HepG2 (cell line): ENCODE measurements at regions not wholly inside any gene's neighbourhood (a gene's known extent, or its start where the extent isn't known, plus 50 kb on each side); places are given as distances from the start of the nearest gene placed in this dataset.

ENCODE experiments used
- ERF ChIP-seq: IDR thresholded peaks from 2 replicates; pipeline ENCODE4 v1.6.1; 2018; ENCODE audit warnings: missing biosample characterization, missing genetic modification reagents
- FOXM1 ChIP-seq: sonication (generic); formaldehyde crosslinking; IDR thresholded peaks from 2 replicates; pipeline ENCODE4 v1.5.0; 2020; ENCODE audit warnings: missing genetic modification reagents
- GABPA ChIP-seq, 2 experiments: IDR thresholded peaks; 2 replicates each; pipeline ENCODE4 v1.6.1; 2011 to 2016; ENCODE audit warnings: low read depth in 2 of 2, low read length in 1 of 2, missing biosample characterization in 1 of 2, missing genetic modification characterization in 1 of 2
- GATAD1 ChIP-seq: IDR thresholded peaks from 2 replicates; pipeline ENCODE4 v1.6.1; 2016; ENCODE audit warnings: missing genetic modification reagents, missing compliant biosample characterization
- HCFC1 ChIP-seq: fragments of 150-350 bp; IDR thresholded peaks from 2 replicates; pipeline ENCODE4 v1.6.1; 2014; ENCODE audit warnings: low read depth, low read length
- HOXA9 ChIP-seq: sonication (generic); formaldehyde crosslinking; IDR thresholded peaks from 2 replicates; pipeline ENCODE4 v1.8.1; 2022; ENCODE audit warnings: missing genetic modification reagents, mild to moderate bottlenecking, moderate library complexity, borderline replicate concordance
- MEIS1 ChIP-seq: sonication (generic); formaldehyde crosslinking; IDR thresholded peaks from 2 replicates; pipeline ENCODE4 v1.9.0; 2021; ENCODE audit warnings: mild to moderate bottlenecking, missing genetic modification reagents, moderate library complexity, borderline replicate concordance
- MTA3 ChIP-seq: sonication (generic); formaldehyde crosslinking; IDR thresholded peaks from 2 replicates; pipeline ENCODE4 v1.4.0; 2020; ENCODE audit warnings: missing genetic modification reagents
- NFRKB ChIP-seq: fragments of 450-650 bp; IDR thresholded peaks from 2 replicates; pipeline ENCODE4 v1.6.1; 2017
- SCMH1 ChIP-seq: sonication (generic); formaldehyde crosslinking; IDR thresholded peaks from 2 replicates; pipeline ENCODE4 v1.9.0; 2021; ENCODE audit warnings: missing genetic modification reagents, mild to moderate bottlenecking, borderline replicate concordance
- SMAD3 ChIP-seq: sonication (generic); formaldehyde crosslinking; IDR thresholded peaks from 2 replicates; pipeline ENCODE4 v1.4.0; 2020; ENCODE audit warnings: missing genetic modification reagents
- SNAI1 ChIP-seq: sonication (generic); formaldehyde crosslinking; IDR thresholded peaks from 2 replicates; pipeline ENCODE4 v1.5.0; 2020; ENCODE audit warnings: mild to moderate bottlenecking, missing genetic modification reagents, borderline replicate concordance
- SP5 ChIP-seq: IDR thresholded peaks from 2 replicates; pipeline ENCODE4 v1.6.1; 2016; ENCODE audit warnings: low read depth, borderline replicate concordance
- YY1 ChIP-seq: IDR thresholded peaks from 2 replicates; pipeline ENCODE4 v1.6.1; 2011; ENCODE audit warnings: low read length, low read depth, moderate library complexity, mild to moderate bottlenecking; ENCODE audit not compliant: insufficient read depth, insufficient replicate concordance
- ZBTB8A ChIP-seq: sonication (generic); formaldehyde crosslinking; IDR thresholded peaks from 2 replicates; pipeline ENCODE4 v1.4.0; 2020; ENCODE audit warnings: mild to moderate bottlenecking, low read depth, missing genetic modification reagents, borderline replicate concordance
- ZFP1 ChIP-seq: IDR thresholded peaks from 2 replicates; pipeline ENCODE4 v1.6.1; 2016
- ZNF264 ChIP-seq: sonication (generic); formaldehyde crosslinking; IDR thresholded peaks from 2 replicates; pipeline ENCODE4 v1.4.0; 2020; ENCODE audit warnings: missing genetic modification reagents
- ZNF331 ChIP-seq: sonication (generic); formaldehyde crosslinking; IDR thresholded peaks from 2 replicates; pipeline ENCODE4 v1.4.0; 2020; ENCODE audit warnings: missing genetic modification reagents
- ZSCAN30 ChIP-seq: sonication (generic); formaldehyde crosslinking; IDR thresholded peaks from 2 replicates; pipeline ENCODE4 v1.5.0; 2020; ENCODE audit warnings: mild to moderate bottlenecking, missing genetic modification reagents
- TF ChIP-seq, protein P1 (sequence below): sonication (generic); formaldehyde crosslinking; IDR thresholded peaks from 2 replicates; pipeline ENCODE4 v1.5.0; 2020; ENCODE audit warnings: mild to moderate bottlenecking, missing genetic modification reagents, moderate library complexity
- TF ChIP-seq, protein P2 (sequence below): sonication (generic); formaldehyde crosslinking; IDR thresholded peaks from 2 replicates; pipeline ENCODE4 v1.4.0; 2020; ENCODE audit warnings: missing genetic modification reagents
- TF ChIP-seq, protein P3 (sequence below): sonication (generic); formaldehyde crosslinking; IDR thresholded peaks from 2 replicates; pipeline ENCODE4 v1.9.0; 2021; ENCODE audit warnings: missing genetic modification reagents, borderline replicate concordance
- TF ChIP-seq, protein P4 (sequence below): IDR thresholded peaks from 2 replicates; pipeline ENCODE4 v1.6.1; 2016; ENCODE audit warnings: mild to moderate bottlenecking
- TF ChIP-seq, protein P5 (sequence below): sonication (generic); formaldehyde crosslinking; IDR thresholded peaks from 2 replicates; pipeline ENCODE4 v1.8.0; 2022; ENCODE audit warnings: missing genetic modification reagents, mild to moderate bottlenecking, borderline replicate concordance

DNA sequence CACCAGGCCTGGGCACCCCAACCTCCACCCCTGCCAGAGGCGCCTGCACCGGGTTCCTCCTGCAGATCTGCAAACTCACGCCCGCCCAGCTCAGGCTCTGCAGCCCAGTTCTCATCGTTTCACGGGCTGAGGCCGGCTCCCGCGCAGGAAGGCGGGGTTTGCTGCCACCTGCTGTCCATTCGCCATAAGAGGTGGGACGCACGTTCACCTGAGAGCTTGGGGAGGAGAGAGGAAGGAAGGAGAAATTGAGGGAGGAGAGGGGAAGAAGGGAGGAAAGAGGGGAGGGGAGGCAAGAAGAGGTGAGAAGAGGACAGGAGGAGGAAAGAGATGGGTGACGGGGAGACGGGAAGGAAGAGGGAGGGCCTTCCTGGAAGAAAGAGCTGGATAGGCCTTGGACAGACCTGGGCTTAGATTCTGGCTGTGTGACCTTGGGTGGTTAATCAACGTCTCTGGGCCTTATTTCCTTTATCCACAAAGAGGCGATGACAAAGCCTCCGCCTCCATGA, 114.5 kb downstream of the ADRA2C start (continued):
- TF ChIP-seq SCMH1 (CRISPR knock-in tag) (no peak), ZNF264 (CRISPR knock-in tag) (no peak), HOXA9 (no peak), SP5 (peak; percentile 12; the same call in 1 of the 2 replicates), HCFC1 (no peak), ERF (0 out of 2 replicates have a peak, but pooled peaks have one; percentile 43), SNAI1 (CRISPR knock-in tag) (no peak), MTA3 (no peak), MEIS1 (CRISPR knock-in tag) (no peak), ZBTB8A (CRISPR knock-in tag) (no peak), ZSCAN30 (CRISPR knock-in tag) (no peak), YY1 (no peak), GABPA (IDR thresholded peaks at IDR 0.05; ENCODE audit: low read depth, low read length) (no peak), GABPA (CRISPR knock-in tag; IDR thresholded peaks at IDR 0.05; ENCODE audit: low read depth) (no peak), ZNF331 (CRISPR knock-in tag) (peak; percentile 32; the same call in 1 of the 2 replicates), NFRKB (no peak), ZFP1 (CRISPR knock-in tag) (no peak), SMAD3 (no peak), FOXM1 (CRISPR knock-in tag) (no peak), GATAD1 (CRISPR knock-in tag) (no peak)
- TF ChIP-seq, protein P1, sequence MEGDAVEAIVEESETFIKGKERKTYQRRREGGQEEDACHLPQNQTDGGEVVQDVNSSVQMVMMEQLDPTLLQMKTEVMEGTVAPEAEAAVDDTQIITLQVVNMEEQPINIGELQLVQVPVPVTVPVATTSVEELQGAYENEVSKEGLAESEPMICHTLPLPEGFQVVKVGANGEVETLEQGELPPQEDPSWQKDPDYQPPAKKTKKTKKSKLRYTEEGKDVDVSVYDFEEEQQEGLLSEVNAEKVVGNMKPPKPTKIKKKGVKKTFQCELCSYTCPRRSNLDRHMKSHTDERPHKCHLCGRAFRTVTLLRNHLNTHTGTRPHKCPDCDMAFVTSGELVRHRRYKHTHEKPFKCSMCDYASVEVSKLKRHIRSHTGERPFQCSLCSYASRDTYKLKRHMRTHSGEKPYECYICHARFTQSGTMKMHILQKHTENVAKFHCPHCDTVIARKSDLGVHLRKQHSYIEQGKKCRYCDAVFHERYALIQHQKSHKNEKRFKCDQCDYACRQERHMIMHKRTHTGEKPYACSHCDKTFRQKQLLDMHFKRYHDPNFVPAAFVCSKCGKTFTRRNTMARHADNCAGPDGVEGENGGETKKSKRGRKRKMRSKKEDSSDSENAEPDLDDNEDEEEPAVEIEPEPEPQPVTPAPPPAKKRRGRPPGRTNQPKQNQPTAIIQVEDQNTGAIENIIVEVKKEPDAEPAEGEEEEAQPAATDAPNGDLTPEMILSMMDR (CRISPR knock-in tag) = peak; percentile 96
- TF ChIP-seq, protein P2, sequence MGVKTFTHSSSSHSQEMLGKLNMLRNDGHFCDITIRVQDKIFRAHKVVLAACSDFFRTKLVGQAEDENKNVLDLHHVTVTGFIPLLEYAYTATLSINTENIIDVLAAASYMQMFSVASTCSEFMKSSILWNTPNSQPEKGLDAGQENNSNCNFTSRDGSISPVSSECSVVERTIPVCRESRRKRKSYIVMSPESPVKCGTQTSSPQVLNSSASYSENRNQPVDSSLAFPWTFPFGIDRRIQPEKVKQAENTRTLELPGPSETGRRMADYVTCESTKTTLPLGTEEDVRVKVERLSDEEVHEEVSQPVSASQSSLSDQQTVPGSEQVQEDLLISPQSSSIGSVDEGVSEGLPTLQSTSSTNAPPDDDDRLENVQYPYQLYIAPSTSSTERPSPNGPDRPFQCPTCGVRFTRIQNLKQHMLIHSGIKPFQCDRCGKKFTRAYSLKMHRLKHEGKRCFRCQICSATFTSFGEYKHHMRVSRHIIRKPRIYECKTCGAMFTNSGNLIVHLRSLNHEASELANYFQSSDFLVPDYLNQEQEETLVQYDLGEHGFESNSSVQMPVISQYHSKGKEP (CRISPR knock-in tag) = no peak
- TF ChIP-seq, protein P3, sequence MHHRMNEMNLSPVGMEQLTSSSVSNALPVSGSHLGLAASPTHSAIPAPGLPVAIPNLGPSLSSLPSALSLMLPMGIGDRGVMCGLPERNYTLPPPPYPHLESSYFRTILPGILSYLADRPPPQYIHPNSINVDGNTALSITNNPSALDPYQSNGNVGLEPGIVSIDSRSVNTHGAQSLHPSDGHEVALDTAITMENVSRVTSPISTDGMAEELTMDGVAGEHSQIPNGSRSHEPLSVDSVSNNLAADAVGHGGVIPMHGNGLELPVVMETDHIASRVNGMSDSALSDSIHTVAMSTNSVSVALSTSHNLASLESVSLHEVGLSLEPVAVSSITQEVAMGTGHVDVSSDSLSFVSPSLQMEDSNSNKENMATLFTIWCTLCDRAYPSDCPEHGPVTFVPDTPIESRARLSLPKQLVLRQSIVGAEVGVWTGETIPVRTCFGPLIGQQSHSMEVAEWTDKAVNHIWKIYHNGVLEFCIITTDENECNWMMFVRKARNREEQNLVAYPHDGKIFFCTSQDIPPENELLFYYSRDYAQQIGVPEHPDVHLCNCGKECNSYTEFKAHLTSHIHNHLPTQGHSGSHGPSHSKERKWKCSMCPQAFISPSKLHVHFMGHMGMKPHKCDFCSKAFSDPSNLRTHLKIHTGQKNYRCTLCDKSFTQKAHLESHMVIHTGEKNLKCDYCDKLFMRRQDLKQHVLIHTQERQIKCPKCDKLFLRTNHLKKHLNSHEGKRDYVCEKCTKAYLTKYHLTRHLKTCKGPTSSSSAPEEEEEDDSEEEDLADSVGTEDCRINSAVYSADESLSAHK (CRISPR knock-in tag) = no peak
- TF ChIP-seq, protein P4, sequence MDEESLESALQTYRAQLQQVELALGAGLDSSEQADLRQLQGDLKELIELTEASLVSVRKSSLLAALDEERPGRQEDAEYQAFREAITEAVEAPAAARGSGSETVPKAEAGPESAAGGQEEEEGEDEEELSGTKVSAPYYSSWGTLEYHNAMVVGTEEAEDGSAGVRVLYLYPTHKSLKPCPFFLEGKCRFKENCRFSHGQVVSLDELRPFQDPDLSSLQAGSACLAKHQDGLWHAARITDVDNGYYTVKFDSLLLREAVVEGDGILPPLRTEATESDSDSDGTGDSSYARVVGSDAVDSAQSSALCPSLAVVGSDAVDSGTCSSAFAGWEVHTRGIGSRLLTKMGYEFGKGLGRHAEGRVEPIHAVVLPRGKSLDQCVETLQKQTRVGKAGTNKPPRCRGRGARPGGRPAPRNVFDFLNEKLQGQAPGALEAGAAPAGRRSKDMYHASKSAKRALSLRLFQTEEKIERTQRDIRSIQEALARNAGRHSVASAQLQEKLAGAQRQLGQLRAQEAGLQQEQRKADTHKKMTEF (CRISPR knock-in tag) = no peak
- TF ChIP-seq, protein P5, sequence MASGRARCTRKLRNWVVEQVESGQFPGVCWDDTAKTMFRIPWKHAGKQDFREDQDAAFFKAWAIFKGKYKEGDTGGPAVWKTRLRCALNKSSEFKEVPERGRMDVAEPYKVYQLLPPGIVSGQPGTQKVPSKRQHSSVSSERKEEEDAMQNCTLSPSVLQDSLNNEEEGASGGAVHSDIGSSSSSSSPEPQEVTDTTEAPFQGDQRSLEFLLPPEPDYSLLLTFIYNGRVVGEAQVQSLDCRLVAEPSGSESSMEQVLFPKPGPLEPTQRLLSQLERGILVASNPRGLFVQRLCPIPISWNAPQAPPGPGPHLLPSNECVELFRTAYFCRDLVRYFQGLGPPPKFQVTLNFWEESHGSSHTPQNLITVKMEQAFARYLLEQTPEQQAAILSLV (CRISPR knock-in tag) = no peak
